ENCODE measurements at regions not wholly inside any gene's neighbourhood (a gene's known extent, or its start where the extent isn't known, plus 50 kb on each side); places are given as distances from the start of the nearest gene placed in this dataset.

- no peak for DNase-seq (ENCODE audit: low read depth)
- TF ChIP-seq CTCF (IDR thresholded peaks at IDR 0.05; ENCODE audit: control insufficient read depth, extremely low read depth, insufficient read depth): no peak
- H3K4me3 ChIP-seq (ENCODE audit: low read depth, low read length): no peak overlapping the region
These were observed 133.0 kb downstream of the EMX2 start for GRCh38 chr10:117675514-117676055.

GRCh38 chr10:117677239-117677638, 134.7 kb downstream of the EMX2 start:
- no peak for DNase-seq (ENCODE audit: low read depth)
- TF ChIP-seq CTCF (IDR thresholded peaks at IDR 0.05; ENCODE audit: control insufficient read depth, extremely low read depth, insufficient read depth): no peak
- H3K4me3 ChIP-seq (ENCODE audit: low read depth, low read length): no peak overlapping the region

GRCh38 chr10:117677890-117678500, 135.4 kb downstream of the EMX2 start:
- TF ChIP-seq CTCF (IDR thresholded peaks at IDR 0.05; ENCODE audit: control insufficient read depth, extremely low read depth, insufficient read depth): no peak
- no peak overlapping the region for H3K4me3 ChIP-seq (ENCODE audit: low read depth, low read length)
- no peak for DNase-seq (ENCODE audit: low read depth)

GRCh38 chr10:117680601-117681000, 138.1 kb downstream of the EMX2 start:
- no peak overlapping the region for H3K4me3 ChIP-seq (ENCODE audit: low read depth, low read length)
- TF ChIP-seq CTCF (IDR thresholded peaks at IDR 0.05; ENCODE audit: control insufficient read depth, extremely low read depth, insufficient read depth): no peak
- no peak for DNase-seq (ENCODE audit: low read depth)

- TF ChIP-seq CTCF (IDR thresholded peaks at IDR 0.05; ENCODE audit: control insufficient read depth, extremely low read depth, insufficient read depth): no peak
- H3K4me3 ChIP-seq (ENCODE audit: low read depth, low read length): no peak overlapping the region
- no peak for DNase-seq (ENCODE audit: low read depth)
These were observed 138.6 kb downstream of the EMX2 start for GRCh38 chr10:117681104-117681503.

GRCh38 chr10:117684046-117684610, 141.6 kb downstream of the EMX2 start:
- TF ChIP-seq CTCF (IDR thresholded peaks at IDR 0.05; ENCODE audit: control insufficient read depth, extremely low read depth, insufficient read depth): no peak
- no peak for DNase-seq (ENCODE audit: low read depth)
- no peak overlapping the region for H3K4me3 ChIP-seq (ENCODE audit: low read depth, low read length)
